NCI-H2107 treated with DMSO at 0.1 percent for 48 hours (cell line): ENCODE measurements at regions not wholly inside any gene's neighbourhood (a gene's known extent, or its start where the extent isn't known, plus 50 kb on each side); places are given as distances from the start of the nearest gene placed in this dataset.

Source experiments
- DNase-seq: peaks from one replicate; lab custom pipeline; 2025; ENCODE audit not compliant: unreplicated experiment; lab: John Stamatoyannopoulos, UW

DNA sequence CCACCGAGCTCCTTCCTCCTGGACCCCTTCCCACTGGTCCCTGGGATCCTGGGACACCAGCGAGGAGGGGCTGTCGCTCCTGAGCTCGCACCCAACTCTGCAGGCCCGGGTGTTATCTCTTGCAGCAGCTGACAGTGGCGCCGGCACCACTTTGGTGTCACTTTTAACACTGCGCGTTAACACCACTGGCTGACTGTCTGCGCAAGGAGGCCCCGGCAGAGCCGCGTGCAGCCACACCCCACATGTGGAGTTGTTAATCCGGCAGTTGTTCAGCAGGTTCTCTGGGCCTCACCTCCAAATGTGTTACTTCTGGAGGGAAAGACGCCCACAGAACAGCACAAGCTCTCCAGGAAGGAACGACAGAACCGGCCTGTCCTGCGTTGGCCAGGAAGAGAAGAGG is 155.0 kb upstream of the GLI2 start:
- DNase-seq: no peak

DNA sequence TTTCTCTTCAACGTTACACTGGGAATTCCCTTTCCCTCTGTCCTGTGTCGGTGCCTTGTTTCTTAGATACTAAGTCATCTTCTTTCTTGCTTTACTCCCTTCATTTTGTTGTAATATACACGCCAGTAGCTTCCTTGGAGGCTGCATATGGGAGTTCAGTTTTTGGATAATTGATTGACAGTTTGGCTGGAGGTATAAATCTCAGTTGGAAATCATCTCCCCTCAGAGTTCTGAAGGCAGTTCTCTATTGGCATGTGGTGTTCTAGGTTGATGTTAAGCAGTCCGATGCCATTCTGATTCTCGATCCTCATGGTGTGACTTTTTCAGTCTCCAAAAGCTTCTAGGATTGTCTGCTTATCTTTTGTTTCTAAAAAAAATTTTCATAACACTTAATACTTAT is 152.5 kb upstream of the GLI2 start:
- no peak for DNase-seq

DNA sequence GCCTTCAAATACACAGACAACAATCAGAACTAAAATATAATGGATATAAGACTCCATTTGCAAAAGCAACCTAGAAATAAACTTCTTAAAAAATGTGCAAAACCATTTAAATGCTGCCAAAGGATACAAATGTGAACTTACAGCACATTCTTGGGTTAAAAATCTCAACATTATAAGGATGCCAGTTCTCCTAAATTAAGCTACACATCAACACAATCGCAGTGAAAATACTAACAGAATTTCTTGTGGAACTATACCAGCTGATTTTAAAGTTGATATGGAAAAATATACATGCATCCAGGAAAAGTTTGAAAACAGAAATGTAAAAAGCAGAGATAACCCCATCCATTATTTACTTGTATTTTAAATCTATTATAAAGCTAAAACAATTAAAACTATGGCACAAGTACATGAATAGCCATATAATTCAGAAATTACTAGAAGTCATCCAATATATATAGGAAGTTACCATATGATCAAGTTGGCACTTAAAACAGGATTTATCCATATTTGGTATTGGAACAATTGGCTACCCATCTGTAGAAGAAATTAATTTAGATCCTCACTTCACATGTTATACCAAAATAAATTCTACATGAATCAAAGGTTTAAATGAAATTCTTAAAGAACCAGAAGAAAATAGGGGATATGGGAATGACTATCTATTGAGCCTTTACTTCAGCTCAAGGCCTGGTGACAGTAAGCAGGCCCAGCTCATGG is 151.7 kb upstream of the GLI2 start:
- DNase-seq: no peak

DNA sequence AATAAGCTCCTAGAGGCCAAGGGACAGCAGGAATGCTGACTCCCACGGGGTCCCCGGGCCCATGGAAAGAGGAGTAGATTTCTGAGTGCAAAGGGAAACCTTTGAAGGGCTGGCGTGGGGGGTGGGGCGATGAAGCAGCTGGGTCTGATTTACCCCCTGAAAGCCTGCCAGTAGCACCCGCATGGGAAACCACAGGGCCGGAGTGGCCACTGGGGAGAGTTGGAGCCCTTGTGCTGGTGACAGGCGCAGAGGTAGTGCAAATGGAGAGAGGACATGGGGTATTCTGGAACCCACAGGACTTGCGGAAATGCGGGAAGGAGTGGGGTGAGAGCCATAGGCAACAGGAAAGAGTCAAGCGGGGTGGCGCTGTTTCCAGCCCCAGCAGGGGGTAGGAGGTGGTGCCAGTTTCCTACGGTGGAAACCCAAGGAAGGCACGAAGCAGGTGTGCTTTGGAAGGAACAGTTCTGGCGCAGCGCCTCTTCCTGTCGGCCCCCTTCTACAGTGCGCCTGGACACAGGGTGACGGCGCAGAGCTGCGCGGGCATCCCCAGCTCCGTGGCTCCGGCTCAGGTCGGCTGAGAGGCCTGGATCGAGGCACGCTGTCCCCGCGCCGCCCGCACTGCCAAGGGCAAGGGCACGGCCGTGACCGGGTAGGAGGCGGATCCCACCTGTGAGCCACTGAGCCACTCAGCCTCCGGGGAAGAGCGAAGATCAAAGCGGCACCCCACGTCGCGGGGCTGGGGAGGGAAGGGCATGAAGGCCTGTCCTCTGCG is 149.0 kb upstream of the GLI2 start:
- no peak for DNase-seq

DNA sequence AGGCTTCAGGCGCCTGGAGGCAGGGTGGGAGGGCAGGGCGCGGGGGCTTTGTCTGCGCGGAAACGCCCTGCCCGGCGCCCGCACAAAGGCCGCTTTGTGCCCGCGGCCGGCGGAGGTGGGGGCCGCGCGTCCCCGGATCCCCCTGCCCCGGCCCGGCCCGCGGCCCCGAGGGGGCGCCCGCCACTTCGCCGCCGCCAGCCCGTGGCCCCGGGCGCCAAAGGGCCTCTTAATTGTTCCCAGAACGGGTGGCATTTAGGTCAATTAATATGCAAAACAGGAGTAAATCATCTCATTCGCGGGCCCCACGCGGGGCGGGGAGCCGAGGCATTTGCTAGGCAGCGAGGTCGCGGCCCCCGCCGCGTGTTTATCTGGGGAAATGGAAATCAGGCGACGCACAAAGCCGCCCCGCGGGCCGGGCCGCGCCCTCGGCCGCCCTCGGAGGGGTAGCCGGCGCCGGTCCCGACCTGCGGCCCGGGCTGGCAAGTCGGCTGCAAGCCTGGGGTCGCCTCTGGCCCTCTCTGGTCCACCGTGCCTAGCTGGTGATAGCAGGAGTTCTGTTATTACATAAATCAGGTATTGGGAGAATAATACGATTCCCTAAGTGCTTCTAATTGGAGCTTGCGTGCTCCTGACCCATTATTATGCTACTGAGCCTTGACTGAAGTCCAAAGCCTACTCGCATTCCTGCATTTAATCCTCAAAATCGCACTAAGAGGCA is 148.2 kb upstream of the GLI2 start:
- no peak for DNase-seq

DNA sequence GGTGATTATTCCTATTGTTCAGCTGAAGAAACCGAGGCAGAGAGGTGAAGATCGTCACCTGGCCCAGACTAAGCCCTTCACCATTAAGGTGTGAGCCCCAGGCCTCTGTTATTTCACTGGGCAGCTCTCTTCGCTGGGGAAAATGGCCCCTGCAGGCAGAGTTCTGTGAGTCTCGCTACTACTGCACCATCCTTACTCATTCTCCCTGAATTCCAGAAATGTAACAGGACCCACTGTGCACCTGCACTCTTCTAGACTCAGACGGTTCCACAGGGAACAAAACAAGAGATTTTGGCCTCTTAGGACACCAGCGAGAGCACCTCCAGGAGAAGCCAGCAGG is 147.7 kb upstream of the GLI2 start:
- DNase-seq: no peak

DNA sequence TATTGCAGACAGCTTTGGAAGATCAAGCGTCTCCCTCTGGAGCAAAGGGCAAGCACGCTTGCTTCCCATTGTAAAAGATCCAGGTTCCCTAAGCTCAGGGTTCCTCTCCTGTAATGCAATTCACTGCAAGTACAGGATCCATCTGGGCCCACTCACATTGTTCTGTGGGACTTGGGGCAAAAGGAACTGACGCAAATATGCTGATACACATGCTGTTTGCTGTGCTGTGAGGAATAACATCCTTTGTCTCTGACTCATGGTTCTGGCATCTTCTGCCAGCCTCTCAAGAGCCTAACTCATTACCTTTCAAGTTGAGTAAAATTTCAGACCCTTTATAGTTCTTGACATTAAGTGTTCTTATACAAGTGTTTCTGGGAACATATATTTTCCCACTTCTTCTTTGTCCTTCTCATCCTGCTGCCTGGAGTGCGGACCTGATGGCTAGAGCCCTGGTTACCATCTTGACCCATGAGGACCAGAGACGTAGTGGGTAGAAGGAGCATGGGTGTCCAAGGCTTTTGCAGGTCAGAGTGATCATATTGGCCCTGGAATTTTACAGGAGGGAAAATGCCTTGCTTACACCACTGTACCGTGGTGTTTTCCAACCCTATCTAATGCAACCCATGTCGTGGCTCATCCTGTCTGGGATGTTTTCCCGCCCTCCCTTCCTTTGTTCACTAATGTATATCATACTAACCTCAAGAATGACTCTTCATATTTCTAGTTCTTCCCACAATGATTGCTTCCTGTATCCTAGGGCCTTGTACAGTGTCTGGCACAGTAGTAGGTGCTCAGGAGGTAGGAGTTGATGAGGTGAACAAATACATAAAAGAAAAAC is 145.7 kb upstream of the GLI2 start:
- no peak for DNase-seq

DNA sequence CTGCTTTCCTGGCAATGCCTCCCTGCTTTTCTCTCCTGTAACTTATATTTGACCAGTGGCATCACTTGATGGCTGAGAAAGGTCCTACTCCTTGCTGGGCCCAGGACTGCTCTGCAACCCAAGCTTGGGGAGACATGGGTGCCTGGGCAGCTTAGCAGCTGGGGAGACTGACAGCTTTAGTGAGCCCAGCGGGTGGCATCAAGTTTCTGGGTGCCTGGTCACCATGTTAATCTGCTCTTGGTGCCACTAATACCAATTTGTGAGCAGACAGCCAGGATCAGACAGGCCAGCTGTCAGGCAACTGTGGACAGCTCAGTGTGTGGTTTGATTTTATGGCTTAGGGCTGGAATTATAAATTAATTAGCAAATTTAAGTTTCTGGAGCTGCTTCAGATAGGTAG is 144.8 kb upstream of the GLI2 start:
- DNase-seq: no peak

DNA sequence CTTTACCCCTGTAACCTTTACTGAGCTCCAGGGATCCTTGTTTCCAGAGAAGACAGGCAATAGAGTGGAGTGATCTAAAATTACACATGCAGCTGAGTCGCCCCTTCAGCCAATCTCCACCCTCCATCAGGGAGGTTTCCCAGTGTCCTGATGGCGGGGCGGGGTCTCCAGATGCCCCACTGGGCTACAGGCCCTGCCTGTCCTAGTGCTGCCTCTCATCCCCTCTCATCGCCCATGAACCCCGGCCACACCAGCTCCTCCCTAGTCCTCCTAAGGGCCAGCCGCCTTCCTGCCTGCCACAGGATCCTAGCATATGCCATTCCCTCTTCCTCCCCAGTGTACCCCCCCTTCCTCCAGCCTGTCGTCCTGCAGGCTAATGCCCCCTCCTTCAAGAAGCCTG is 144.1 kb upstream of the GLI2 start:
- no peak for DNase-seq

DNA sequence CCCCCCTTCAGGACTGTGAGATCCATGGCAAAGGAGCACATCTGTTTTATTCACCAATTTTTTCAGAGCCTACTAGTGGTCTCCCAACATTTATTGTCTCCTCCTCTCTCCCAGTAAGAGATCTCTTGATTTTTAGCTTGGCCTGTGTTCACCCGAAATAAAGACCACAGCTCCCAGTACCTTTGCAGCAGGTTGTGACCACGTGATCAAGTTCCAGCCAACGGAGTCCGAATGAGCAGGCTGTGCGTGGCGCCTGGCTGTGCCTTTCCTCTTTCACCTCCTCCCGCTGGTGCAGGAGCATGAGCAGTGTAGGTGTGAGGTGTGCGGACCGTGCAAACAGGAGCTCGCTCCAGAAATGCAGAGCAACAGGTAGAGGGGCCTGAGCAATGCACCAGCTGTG is 143.6 kb upstream of the GLI2 start:
- DNase-seq: no peak

DNA sequence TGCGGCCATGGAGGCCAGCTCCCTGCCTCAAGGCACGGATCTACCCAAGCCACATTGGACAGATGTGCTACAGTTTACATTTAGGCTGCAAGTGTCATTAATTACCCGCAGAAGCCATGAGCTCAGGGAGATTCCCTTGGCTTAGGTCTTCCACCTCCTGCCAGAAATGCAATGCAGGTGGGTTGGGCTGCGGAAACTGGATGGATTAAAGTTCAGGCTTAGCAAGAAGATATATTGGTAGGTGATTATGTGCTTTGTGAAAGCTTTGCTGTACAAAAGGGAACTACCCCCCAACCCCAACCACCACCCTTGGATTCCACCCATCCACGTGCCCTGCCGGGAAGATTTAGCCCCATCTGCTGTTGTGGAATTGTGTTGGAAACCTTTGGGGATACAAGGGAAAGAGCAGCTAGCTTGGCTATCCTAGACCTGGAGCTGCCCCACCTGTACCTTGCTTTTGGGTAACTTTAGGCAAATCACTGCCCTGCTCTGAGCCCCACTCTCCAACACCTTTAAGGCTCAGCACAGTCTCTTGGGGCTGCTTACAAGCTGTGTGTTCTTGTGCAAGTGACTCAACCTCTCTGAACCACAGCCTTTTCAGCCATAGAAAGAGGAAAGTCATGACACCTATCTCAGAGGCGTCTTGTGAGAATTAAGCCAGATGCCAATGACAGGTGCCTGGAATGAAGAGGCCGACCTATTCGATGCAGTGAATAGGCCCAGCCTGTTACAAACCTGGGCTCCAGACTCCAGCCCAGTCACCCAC is 141.6 kb upstream of the GLI2 start:
- no peak for DNase-seq

DNA sequence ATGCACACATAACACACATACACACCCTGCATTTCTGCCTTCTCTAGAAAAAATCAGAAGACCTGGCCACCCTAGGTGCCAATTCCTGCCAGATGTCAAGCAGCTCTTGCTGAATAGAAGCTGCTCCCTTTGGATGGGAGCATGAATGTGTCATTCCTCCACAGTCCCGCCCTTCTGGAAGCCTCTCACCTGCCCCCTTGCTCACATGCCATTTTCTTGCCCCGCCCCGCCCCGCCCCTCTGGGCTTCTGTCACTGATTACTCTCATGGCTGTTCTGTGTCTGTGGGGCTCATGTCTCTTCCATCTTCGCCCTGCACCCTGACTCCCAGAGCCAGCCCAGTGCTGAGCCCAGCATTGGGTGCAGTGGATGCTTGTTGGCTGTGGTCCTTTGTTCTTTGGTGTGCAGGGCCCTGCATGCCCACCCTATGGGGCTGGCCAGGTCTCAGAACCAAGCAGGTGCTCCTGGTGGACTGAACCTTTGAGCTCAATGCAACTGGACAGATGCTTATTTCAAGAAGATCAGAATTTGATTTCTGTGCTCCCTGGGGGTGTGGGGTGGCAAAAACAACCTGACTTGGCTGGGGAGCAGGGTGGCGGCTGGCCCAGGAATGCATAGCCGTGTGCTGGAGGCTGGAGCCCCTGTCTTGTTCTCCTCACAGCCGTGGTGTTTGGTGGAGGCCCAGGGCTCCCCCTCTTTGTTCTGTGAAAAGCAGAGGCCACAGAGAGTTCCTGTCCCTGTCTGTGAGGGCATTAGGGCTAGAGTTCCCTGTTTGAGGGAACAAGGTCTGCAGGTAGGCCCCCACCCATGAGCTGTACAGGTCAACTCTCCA is 140.6 kb upstream of the GLI2 start:
- DNase-seq: no peak

DNA sequence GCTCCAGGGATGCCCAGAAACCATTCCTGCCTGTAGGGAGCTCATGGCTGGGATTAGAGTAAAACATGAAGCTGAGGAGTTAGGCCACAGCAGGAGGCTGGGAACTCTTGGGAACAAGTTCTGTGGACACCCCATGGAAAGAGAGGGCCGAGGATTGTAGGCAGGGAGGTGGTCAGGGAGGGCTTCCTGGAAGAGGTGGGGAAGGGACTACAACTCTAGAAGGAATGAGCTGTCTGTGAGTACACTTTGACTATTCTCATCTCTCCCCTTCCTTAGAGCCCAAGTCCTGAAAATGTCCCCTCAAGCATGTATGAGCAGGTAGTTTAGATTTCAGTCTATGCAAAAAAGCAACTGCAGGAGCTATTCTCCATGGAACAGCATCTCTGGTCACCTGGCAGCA is 139.9 kb upstream of the GLI2 start:
- no peak for DNase-seq

DNA sequence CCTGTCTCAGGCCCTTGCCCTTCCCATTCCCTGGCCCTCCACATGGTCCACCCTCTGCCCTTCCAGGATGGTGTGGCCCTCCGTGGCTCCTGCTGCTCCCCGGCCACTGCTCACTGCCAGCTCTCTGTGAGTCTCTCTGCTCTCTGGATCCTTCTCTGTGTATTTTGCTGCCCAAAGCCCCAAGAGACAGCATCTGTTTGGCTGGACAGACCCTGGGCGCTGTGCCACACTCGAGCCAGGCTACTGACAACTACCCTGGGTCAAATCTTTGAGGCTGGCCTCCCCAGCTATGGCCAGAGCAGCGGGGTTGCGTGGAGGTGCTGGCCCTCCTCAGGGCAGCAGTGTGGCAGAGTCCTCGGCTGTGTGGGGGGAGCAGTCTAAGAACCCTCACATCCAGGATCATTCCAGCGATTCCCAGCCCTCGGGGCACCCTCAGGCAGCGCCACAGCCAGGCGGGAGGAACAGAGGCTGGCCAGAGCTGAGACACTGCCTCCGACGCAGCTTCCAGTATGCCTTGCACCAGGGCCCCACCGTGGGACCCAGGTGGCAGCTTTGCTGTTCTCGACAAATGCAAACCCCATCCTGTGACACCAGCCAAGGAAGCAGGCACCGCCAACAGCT is 139.4 kb upstream of the GLI2 start:
- DNase-seq: no peak

DNA sequence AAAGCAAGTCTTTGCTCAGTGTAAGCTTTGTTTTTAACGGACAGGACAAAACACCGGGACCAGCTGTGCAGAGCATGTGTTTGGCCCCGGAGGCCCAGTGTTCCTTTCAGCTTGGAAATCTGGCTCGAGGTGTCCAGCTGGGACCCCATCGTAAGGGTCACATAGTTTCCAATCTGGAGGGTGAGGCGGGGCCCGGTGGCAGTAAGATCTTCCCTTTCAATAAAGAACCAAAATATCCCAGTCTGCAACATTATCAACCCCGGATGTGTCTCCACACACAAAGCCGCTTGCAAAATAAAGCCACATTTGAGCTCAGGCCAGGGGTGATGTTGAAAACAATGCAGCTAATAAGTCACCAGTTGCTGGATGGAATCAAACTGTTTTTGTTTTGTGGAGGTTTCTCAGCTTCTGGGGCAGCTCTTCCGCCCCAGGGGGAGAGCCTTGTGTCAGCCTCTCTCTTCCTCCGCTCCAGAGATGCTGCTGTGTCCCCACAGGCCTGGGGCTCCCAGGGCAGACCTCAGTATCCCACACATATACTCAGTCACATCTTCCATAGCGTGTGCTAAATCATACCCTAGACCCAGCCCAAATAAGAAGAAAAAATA is 138.6 kb upstream of the GLI2 start:
- no peak for DNase-seq

DNA sequence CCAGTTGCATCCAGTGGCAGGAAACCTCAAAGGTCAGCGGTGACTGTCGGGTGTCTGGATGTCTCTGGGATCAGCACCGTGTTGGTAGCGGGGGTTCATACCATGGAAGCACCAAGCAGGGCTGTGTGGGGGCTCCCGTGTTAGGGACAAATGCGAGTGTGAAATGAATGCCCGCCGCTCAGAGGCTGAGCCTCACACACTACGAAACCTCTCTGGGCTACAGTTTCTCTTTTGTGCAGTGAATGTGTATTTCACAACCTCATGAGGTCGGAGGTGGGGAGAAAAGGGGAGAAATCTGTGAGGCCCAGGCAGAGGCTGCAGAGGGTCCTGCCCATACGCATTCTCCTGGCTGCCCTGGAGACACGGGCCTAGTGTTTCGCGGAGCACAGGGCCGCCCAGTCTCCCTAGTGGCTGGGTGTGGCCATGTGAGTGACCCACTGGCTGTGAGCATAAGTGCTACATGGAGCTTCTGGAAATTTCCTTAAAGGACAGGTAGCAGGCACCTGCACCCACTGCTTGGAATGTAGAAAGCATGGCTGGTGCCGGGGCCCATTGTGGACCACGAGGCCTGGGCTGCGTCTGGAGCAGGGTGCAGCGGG is 138.0 kb upstream of the GLI2 start:
- no peak for DNase-seq

DNA sequence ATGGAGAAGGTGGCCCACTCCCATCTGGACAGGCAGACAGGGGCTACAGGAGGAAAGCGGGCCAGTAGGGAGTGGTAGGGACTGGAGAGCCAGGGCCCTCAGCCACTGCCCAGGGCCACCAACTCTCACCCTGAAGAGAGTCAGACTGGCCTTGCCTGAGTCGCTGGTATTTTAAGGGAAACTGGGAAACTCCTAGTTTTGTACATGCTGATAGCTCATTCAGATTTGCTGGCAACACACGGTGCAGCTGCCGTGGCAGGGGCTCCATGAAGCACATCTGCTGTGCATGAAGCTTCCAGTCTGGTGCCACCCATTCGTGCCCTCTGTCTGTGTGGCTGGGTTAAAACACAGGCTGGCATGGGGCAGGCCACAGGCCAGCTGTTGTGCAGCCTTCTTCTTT is 137.3 kb upstream of the GLI2 start:
- DNase-seq: no peak

DNA sequence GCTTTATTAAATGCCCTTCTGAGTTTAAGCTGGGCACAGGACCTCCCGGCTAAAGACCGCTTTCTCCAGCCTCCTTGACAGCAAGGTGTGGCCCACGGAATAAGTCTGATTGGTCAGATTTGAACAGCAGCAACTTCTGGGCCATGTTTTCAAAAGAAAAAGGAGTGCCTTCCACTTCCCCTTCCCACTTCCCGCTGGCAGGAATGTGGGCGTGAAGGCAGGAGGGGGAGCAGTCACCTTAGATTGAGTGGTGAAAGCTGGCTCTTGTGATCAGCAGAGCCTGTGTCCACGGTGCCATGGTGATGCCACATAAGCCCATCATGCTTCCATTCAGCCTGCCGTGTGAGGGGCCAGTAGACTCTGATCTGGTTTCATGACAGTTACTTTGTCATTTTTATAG is 136.6 kb upstream of the GLI2 start:
- DNase-seq: no peak

DNA sequence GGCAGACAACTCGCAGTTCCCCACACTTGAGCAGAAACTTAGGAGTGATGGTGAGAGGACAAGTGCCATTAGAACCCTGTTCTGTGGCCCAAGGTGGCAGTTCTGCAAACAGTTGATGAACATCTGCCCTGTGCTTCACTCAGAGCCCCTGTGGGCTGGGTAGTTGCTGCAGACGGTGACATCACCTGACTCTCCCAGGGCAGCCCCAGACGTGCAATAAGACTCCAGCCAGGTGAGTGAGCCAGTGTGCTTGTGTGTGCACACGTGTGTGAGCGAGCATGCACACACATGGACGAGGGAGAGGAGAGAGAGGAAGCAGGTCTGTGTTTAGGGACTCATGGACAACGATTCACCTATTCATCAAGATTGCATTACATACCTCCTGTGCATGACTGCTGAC is 136.0 kb upstream of the GLI2 start:
- DNase-seq: no peak
